GM18520 (cell line): ENCODE measurements at regions not wholly inside any gene's neighbourhood (a gene's known extent, or its start where the extent isn't known, plus 50 kb on each side); places are given as distances from the start of the nearest gene placed in this dataset.
"Not testable (repeated sequence)": the region's sequence is repeated elsewhere in the genome, so short reads cannot be mapped to it uniquely, and the experiment has no call there.

ENCODE experiments used
- ATAC-seq: cut with Tn5 transposase; IDR thresholded peaks from one replicate; pipeline ENCODE4 v1.9.1; 2021; ENCODE audit not compliant: unreplicated experiment

GRCh38 chr1:198809247-198809646 is 170.4 kb downstream of the PTPRC start:
- no peak for ATAC-seq

GRCh38 chr1:198811449-198811848 is 172.6 kb downstream of the PTPRC start:
- ATAC-seq = no peak

GRCh38 chr1:198823626-198824025 is 184.8 kb downstream of the PTPRC start:
- no peak for ATAC-seq

GRCh38 chr1:198825254-198825653 is 186.4 kb downstream of the PTPRC start:
- no peak for ATAC-seq

GRCh38 chr1:198829356-198829755 is 190.5 kb downstream of the PTPRC start:
- ATAC-seq = no peak

GRCh38 chr1:198829944-198830343 is 191.1 kb downstream of the PTPRC start:
- ATAC-seq = no peak

- no peak for ATAC-seq
These were observed 191.6 kb downstream of the PTPRC start for GRCh38 chr1:198830412-198830811.

- no peak for ATAC-seq
These were observed 195.1 kb downstream of the PTPRC start for GRCh38 chr1:198833706-198834503.

- no peak for ATAC-seq
These were observed 198.6 kb downstream of the PTPRC start for GRCh38 chr1:198837278-198838021.

GRCh38 chr1:198838022-198838342 is 199.1 kb downstream of the PTPRC start:
- ATAC-seq = no peak

GRCh38 chr1:198841477-198841876 is 202.6 kb downstream of the PTPRC start:
- no peak for ATAC-seq

- ATAC-seq = no peak
These were observed 203.8 kb downstream of the PTPRC start for GRCh38 chr1:198842686-198843085.

- ATAC-seq = no peak
These were observed 206.4 kb downstream of the PTPRC start for GRCh38 chr1:198845271-198845670.

- ATAC-seq = no peak
These were observed 207.0 kb downstream of the PTPRC start for GRCh38 chr1:198845851-198846250.

- no peak for ATAC-seq
These were observed 207.7 kb downstream of the PTPRC start for GRCh38 chr1:198846556-198846955.

- ATAC-seq = no peak
These were observed 209.4 kb downstream of the PTPRC start for GRCh38 chr1:198848206-198848605.

- no peak for ATAC-seq
These were observed 209.8 kb downstream of the PTPRC start for GRCh38 chr1:198848649-198849048.

GRCh38 chr1:198849093-198849492 is 210.3 kb downstream of the PTPRC start:
- no peak for ATAC-seq

- ATAC-seq = no peak
These were observed 211.4 kb downstream of the PTPRC start for GRCh38 chr1:198850196-198850595.

GRCh38 chr1:198850966-198851365 is 212.1 kb downstream of the PTPRC start:
- not testable (repeated sequence) for ATAC-seq

GRCh38 chr1:198856601-198857000 is 217.8 kb downstream of the PTPRC start:
- ATAC-seq = no peak

GRCh38 chr1:198858033-198858432 is 219.2 kb downstream of the PTPRC start:
- no peak for ATAC-seq
